ENCODE measurements at regions not wholly inside any gene's neighbourhood (a gene's known extent, or its start where the extent isn't known, plus 50 kb on each side); places are given as distances from the start of the nearest gene placed in this dataset.

GRCh38 chr4:81818385-81818920 lies 346.7 kb upstream of the RASGEF1B start:
- no peak for DNase-seq (ENCODE audit: low spot score in 2 of 2, unreplicated experiment in 2 of 2)
- no peaks in the 10 kb centered on the region for H3K9me3 Mint-ChIP-seq
- no peaks in the 10 kb centered on the region for H3K36me3 Mint-ChIP-seq
- no peaks in the 10 kb centered on the region for H3K4me1 Mint-ChIP-seq
- H3K4me3 Mint-ChIP-seq: no peak overlapping the region
- peaks cover 2% of the 10 kb centered on the region for H3K27me3 Mint-ChIP-seq (ENCODE audit: low read depth)
- no peak overlapping the region for H3K27ac Mint-ChIP-seq
- no peak for TF ChIP-seq CTCF (IDR thresholded peaks at IDR 0.05; ENCODE audit: unreplicated experiment)

- no peak for TF ChIP-seq CTCF (IDR thresholded peaks at IDR 0.05; ENCODE audit: unreplicated experiment)
- Mint-ChIP-seq H3K9me3 (no peaks in the 10 kb centered on the region), H3K36me3 (no peaks in the 10 kb centered on the region), H3K4me3 (no peak overlapping the region), H3K27ac (no peak overlapping the region), H3K4me1 (no peaks in the 10 kb centered on the region), H3K27me3 (ENCODE audit: low read depth) (peaks cover 2% of the 10 kb centered on the region)
- DNase-seq (ENCODE audit: low spot score in 2 of 2, unreplicated experiment in 2 of 2): no peak
These were observed 344.5 kb upstream of the RASGEF1B start for GRCh38 chr4:81816031-81816761.

- no peak for TF ChIP-seq CTCF (IDR thresholded peaks at IDR 0.05; ENCODE audit: unreplicated experiment)
- no peaks in the 10 kb centered on the region for H3K9me3 Mint-ChIP-seq
- no peak overlapping the region for H3K4me3 Mint-ChIP-seq
- DNase-seq (ENCODE audit: low spot score in 2 of 2, unreplicated experiment in 2 of 2): no peak
- no peak overlapping the region for H3K27ac Mint-ChIP-seq
- H3K4me1 Mint-ChIP-seq: no peaks in the 10 kb centered on the region
- no peaks in the 10 kb centered on the region for H3K27me3 Mint-ChIP-seq (ENCODE audit: low read depth)
- H3K36me3 Mint-ChIP-seq: no peaks in the 10 kb centered on the region
These were observed 343.4 kb upstream of the RASGEF1B start for GRCh38 chr4:81814987-81815541.

- DNase-seq (ENCODE audit: low spot score in 2 of 2, unreplicated experiment in 2 of 2): no peak
- Mint-ChIP-seq H3K36me3 (no peaks in the 10 kb centered on the region), H3K4me3 (no peak overlapping the region), H3K9me3 (no peaks in the 10 kb centered on the region), H3K27me3 (ENCODE audit: low read depth) (peaks cover 4% of the 10 kb centered on the region), H3K27ac (no peak overlapping the region), H3K4me1 (peaks cover 5% of the 10 kb centered on the region)
- no peak for TF ChIP-seq CTCF (IDR thresholded peaks at IDR 0.05; ENCODE audit: unreplicated experiment)
These were observed 340.0 kb upstream of the RASGEF1B start for GRCh38 chr4:81811562-81812293.

GRCh38 chr4:81808011-81808672 lies 336.4 kb upstream of the RASGEF1B start:
- H3K4me1 Mint-ChIP-seq: peaks cover 5% of the 10 kb centered on the region
- no peak for DNase-seq (ENCODE audit: low spot score in 2 of 2, unreplicated experiment in 2 of 2)
- no peaks in the 10 kb centered on the region for H3K36me3 Mint-ChIP-seq
- no peaks in the 10 kb centered on the region for H3K9me3 Mint-ChIP-seq
- no peak for TF ChIP-seq CTCF (IDR thresholded peaks at IDR 0.05; ENCODE audit: unreplicated experiment)
- no peak overlapping the region for H3K27ac Mint-ChIP-seq
- no peak overlapping the region for H3K4me3 Mint-ChIP-seq
- peaks cover 16% of the 10 kb centered on the region for H3K27me3 Mint-ChIP-seq (ENCODE audit: low read depth)
